Heart right ventricle (tissue), 16 donors: ENCODE measurements at regions not wholly inside any gene's neighbourhood (a gene's known extent, or its start where the extent isn't known, plus 50 kb on each side); places are given as distances from the start of the nearest gene placed in this dataset.

ENCODE experiments used
- ATAC-seq, 8 donors: fragments of 200-7000 bp; cut with Tn5 transposase; one replicate each; pipeline ENCODE4 v1.9.1; 2020; ENCODE audit warnings: mild to moderate bottlenecking in 8 of 8, moderate library complexity in 8 of 8, moderate number of reproducible peaks in 1 of 8
- DNase-seq, 2 donors: peaks; one replicate each; pipeline ENCODE4 v3.0.0-alpha.2; 2020
- H3K27ac ChIP-seq, 10 donors: fragments of 200-600 bp; sonication (generic) in 2 of 10; one replicate each; pipeline versions ENCODE4 v1.5.0 to v1.8.0; 2020 to 2022; ENCODE audit warnings: mild to moderate bottlenecking in 3 of 10
- H3K27me3 ChIP-seq, 7 donors: fragments of 200-600 bp; one replicate each; pipeline ENCODE4 v1.8.0; 2021 to 2022; ENCODE audit warnings: mild to moderate bottlenecking in 2 of 7
- H3K36me3 ChIP-seq, 9 donors: fragments of 200-600 bp; sonication (generic) in 1 of 9; one replicate each; pipeline versions ENCODE4 v1.5.0 to v1.8.0; 2020 to 2022; ENCODE audit warnings: mild to moderate bottlenecking in 2 of 9
- H3K4me1 ChIP-seq, 9 donors: fragments of 200-600 bp; sonication (generic) in 1 of 9; one replicate each; pipeline versions ENCODE4 v1.5.0 to v1.8.0; 2020 to 2022; ENCODE audit warnings: mild to moderate bottlenecking in 4 of 9
- H3K4me3 ChIP-seq, 10 donors: fragments of 200-600 bp; sonication (generic) in 2 of 10; one replicate each; pipeline versions ENCODE4 v1.5.0 to v1.8.0; 2020 to 2022; ENCODE audit warnings: mild to moderate bottlenecking in 7 of 10, moderate library complexity in 2 of 10
- H3K9me3 ChIP-seq, 11 donors: fragments of 200-600 bp in 10 of 11; sonication (generic) in 2 of 11; one replicate each; pipeline versions ENCODE4 v1.5.0 to v1.8.0; 2013 to 2022; ENCODE audit warnings: mild to moderate bottlenecking in 2 of 11, control low read depth in 1 of 11, moderate library complexity in 1 of 11
- WGBS, 2 donors: extraction: QIAGEN DNeasy Blood & Tissue Kit; methylation state at CpG; one replicate each; pipeline ENCODE4 v1.1.7; 2013; ENCODE audit warnings: inconsistent platforms in 1 of 2; 5-methylcytosine and 5-hydroxymethylcytosine counted together
- intact Hi-C, 10 donors: fragments of 100-400 bp; cut with DNase I; formaldehyde crosslinking; loops; one replicate each; pipeline versions ENCODE4 v1.11.1 to v1.14.2; 2022
- TF ChIP-seq, protein P1 (sequence below), 9 donors: fragments of 200-600 bp; sonication (generic) in 2 of 9; IDR thresholded peaks; one replicate each; pipeline versions ENCODE4 v1.5.0 to v1.8.0; 2021 to 2022; ENCODE audit warnings: antibody characterized with exemption in 9 of 9, mild to moderate bottlenecking in 5 of 9, moderate library complexity in 1 of 9
- donor health status: Arrhythmogenic right ventricular cardiomyopathy.
- donor health status: ischemic (EF 13 %, LVEDD 7.1; RV severe dilation, severe dysfunction).
- donor health status: healthy with polysubstance abuse.
- donor health status: DM: no; HTN: yes; CAD: no.
- donor health status: DM: no; HTN: no; CAD: no.
- donor health status: ischemic (EF 25% LVEDD 6.9; RV normal size, moderate dysfunction).
- donor health status: ischemic (EF 25% LVEDD 5.7; RV mildly dilated, moderate dysfunction).
- donor health status: healthy.
- donor health status: DM: yes; HTN: yes; CAD: no.
- donor health status: Ischemic cardiomyopathy.
- donor health status: ischemic (EF 35%, LVEDD 5.7; RV mildly dilated, moderate dysfunction).
- donor health status: nonischemic (EF 11% LVEDD 7.7; RV severe dilation, severe dysfunction).
- donor health status: DM: yes; HTN: yes; CAD: no.
- donor health status: PGD.
- donor health status: ischemic (EF 29% LVEDD 5.4; RV normal size, mild dysfunction).
- donor health status: nonischemic (EF 23%, LVEDD 6.1; RV moderate dilation, normal function).

DNA sequence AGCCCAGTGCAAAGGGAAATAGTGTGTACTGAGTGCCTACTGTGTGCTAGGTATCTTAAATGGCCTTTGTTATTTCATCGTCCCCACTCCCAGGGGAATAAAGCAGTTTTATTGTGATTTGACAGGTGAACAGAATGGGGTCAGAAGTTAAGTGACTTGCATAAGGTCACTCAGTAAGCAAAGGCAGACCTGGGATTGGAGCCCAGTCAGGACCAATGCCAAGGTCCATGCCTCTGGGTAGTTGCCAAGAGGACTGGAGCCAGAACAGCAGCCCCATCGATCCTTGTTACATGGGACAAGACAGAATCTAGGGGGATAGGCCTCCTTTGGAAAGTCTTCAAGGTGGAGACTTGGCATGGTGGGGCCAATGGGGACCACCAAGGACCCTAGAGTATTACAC lies 227.4 kb upstream of the PWP1 start:
- TF ChIP-seq, protein P1, sequence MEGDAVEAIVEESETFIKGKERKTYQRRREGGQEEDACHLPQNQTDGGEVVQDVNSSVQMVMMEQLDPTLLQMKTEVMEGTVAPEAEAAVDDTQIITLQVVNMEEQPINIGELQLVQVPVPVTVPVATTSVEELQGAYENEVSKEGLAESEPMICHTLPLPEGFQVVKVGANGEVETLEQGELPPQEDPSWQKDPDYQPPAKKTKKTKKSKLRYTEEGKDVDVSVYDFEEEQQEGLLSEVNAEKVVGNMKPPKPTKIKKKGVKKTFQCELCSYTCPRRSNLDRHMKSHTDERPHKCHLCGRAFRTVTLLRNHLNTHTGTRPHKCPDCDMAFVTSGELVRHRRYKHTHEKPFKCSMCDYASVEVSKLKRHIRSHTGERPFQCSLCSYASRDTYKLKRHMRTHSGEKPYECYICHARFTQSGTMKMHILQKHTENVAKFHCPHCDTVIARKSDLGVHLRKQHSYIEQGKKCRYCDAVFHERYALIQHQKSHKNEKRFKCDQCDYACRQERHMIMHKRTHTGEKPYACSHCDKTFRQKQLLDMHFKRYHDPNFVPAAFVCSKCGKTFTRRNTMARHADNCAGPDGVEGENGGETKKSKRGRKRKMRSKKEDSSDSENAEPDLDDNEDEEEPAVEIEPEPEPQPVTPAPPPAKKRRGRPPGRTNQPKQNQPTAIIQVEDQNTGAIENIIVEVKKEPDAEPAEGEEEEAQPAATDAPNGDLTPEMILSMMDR (IDR thresholded peaks at IDR 0.05): no peak
- WGBS, 2 donors: 62% methylated on average over 2 of the region's 2 CpGs
- H3K36me3 ChIP-seq: no peaks in the 10 kb centered on the region
- DNase-seq (peak in 1 of 2 donors; percentile 21), ATAC-seq (peak in 2 of 8 donors; percentile 46 to 54)
- no peaks in the 10 kb centered on the region for H3K27me3 ChIP-seq
- H3K4me1 ChIP-seq: peaks cover 0 to 16% (median 0%) of the 10 kb centered on the region in 9 donors
- intact Hi-C loops: loop anchor here in 1 of 10 donors (10.0 kb wide), 1 partner anchor 147 kb away; no protein-coding TSS in a partner anchor
- peaks cover 0 to 5% (median 0%) of the 10 kb centered on the region in 11 donors for H3K9me3 ChIP-seq
- H3K27ac ChIP-seq: no peak overlapping the region
- no peak overlapping the region for H3K4me3 ChIP-seq

DNA sequence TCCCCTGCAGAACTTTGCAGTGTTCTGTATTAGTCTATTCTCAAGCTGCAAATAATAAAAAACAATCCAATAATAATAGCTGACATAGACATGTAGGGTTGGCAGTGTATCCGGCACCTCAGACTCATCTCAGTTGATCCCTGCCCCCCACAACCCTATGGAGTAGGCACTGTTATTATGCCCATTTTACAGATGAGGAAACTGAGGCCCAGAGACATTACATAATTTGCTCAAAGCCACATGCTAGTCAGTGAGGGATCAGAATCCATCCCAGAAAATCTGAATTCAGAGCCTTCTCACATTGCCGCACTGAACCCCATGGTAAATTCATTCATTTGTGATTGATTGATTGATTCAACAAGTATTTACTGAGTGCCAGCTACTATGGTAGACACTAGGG lies 226.6 kb upstream of the PWP1 start:
- Histone ChIP-seq H3K4me3 (no peak overlapping the region), H3K4me1 (peaks cover 0 to 16% (median 0%) of the 10 kb centered on the region in 9 donors), H3K36me3 (no peaks in the 10 kb centered on the region), H3K27me3 (no peaks in the 10 kb centered on the region), H3K9me3 (no peaks in the 10 kb centered on the region), H3K27ac (no peak overlapping the region)
- intact Hi-C loops: loop anchor here in 1 of 10 donors (10.0 kb wide), 1 partner anchor 146 kb away; no protein-coding TSS in a partner anchor
- ATAC-seq (no peak), DNase-seq (no peak)
- TF ChIP-seq, protein P1 (IDR thresholded peaks at IDR 0.05): no peak
- 92 to 99% methylated on average over 2 of the region's 2 CpGs for WGBS, 2 donors

DNA sequence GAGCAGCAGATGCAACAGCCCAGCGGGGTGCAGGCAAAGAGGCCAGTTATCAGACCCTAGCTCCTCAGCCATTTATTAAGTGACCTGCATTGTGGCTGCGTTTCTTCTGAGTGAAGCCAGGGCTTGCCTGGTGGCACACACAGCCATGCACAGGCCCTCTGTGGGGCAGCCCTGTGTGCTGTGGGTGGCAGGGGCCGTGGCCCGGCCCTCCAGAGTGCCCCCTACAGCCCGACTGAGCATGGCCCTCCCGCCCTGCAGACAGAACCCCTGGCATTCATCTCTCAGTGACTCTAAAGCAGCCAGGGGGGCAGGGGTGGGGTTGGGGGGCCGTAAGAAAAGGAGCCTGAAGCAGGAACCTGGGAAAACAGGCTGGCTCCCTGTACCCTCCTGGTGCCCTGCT lies 226.0 kb upstream of the PWP1 start:
- Histone ChIP-seq H3K36me3 (no peaks in the 10 kb centered on the region), H3K4me3 (no peak overlapping the region), H3K27ac (no peak overlapping the region), H3K4me1 (peaks cover 0 to 16% (median 0%) of the 10 kb centered on the region in 9 donors), H3K27me3 (no peaks in the 10 kb centered on the region), H3K9me3 (no peaks in the 10 kb centered on the region)
- peak in 1 of 8 donors; percentile 44 for ATAC-seq
- TF ChIP-seq, protein P1 (IDR thresholded peaks at IDR 0.05): no peak
- intact Hi-C loops: loop anchor here in 1 of 10 donors (10.0 kb wide), 1 partner anchor 145 kb away; no protein-coding TSS in a partner anchor
- no peak for DNase-seq
- WGBS, 2 donors: 64 to 65% methylated on average over 7 of the region's 7 CpGs

DNA sequence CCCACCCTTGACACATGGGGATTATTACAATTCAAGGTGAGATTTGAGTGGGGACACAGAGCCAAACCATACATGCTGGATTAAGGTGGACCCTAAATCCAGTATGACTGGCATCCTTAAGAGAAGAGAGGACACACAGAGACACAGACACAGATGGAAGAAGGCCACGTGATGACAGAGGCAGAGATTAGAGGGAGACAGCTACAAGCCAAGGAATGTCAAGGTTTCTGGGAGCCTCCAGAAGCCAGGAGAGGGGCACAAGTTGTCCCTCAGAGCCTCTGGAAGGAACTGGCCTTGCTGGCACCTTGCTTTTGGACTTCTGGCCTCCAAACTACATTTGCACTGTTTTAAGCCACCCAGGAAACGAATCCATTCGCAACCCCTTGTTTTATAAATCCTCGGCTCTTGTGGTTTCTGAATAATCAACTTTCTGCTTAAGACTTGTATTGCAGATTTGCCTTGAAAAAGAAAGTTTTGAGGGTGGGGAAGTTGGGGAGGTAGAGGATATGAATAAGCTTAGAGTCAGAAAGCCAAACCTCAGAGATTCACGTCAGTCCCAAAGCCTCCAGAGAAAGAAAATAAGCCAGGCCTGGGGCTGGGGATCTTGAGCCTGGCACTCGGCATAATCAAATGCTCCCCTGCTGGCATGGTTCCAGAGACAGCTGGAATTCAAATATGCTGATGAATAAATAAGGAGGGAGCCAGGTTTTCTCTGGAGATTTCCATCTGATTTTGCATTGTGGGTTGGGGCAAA lies 224.2 kb upstream of the PWP1 start:
- intact Hi-C loops: no loop called here
- Histone ChIP-seq H3K4me1 (peaks cover 0 to 16% (median 0%) of the 10 kb centered on the region in 9 donors), H3K36me3 (no peaks in the 10 kb centered on the region), H3K4me3 (no peak overlapping the region), H3K27ac (peak overlapping the region in 1 of 10 donors; percentile 64), H3K27me3 (no peaks in the 10 kb centered on the region), H3K9me3 (no peaks in the 10 kb centered on the region)
- DNase-seq (no peak), ATAC-seq (no peak)
- WGBS, 2 donors: 48 to 57% methylated on average over 6 of the region's 6 CpGs
- TF ChIP-seq, protein P1 (IDR thresholded peaks at IDR 0.05): no peak
